ENCODE measurements at regions not wholly inside any gene's neighbourhood (a gene's known extent, or its start where the extent isn't known, plus 50 kb on each side); places are given as distances from the start of the nearest gene placed in this dataset.
A peak's percentile ranks its signal among the peaks of the same experiment; 100 is the strongest.
"Not testable (repeated sequence)": the region's sequence is repeated elsewhere in the genome, so short reads cannot be mapped to it uniquely, and the experiment has no call there.

GRCh38 chr10:33900596-33900995 is 566.1 kb upstream of the NRP1 start:
- DNase-seq (ENCODE audit: low read depth): peak; percentile 52

GRCh38 chr10:33899578-33900531 is 565.4 kb upstream of the NRP1 start:
- DNase-seq (ENCODE audit: low read depth): no peak

- no peak for DNase-seq (ENCODE audit: low read depth)
These were observed 562.9 kb upstream of the NRP1 start for GRCh38 chr10:33897291-33897752.

GRCh38 chr10:33893506-33893905 is 559.0 kb upstream of the NRP1 start:
- no peak for DNase-seq (ENCODE audit: low read depth)

GRCh38 chr10:33889371-33889770 is 554.9 kb upstream of the NRP1 start:
- no peak for DNase-seq (ENCODE audit: low read depth)

- no peak for DNase-seq (ENCODE audit: low read depth)
These were observed 552.7 kb upstream of the NRP1 start for GRCh38 chr10:33887188-33887587.

GRCh38 chr10:33886299-33886698 is 551.8 kb upstream of the NRP1 start:
- no peak for DNase-seq (ENCODE audit: low read depth)

- DNase-seq (ENCODE audit: low read depth): no peak
These were observed 550.1 kb upstream of the NRP1 start for GRCh38 chr10:33884604-33885003.

- no peak for DNase-seq (ENCODE audit: low read depth)
These were observed 549.4 kb upstream of the NRP1 start for GRCh38 chr10:33883881-33884280.

GRCh38 chr10:33882996-33883395 is 548.5 kb upstream of the NRP1 start:
- DNase-seq (ENCODE audit: low read depth): no peak

GRCh38 chr10:33880291-33880690 is 545.8 kb upstream of the NRP1 start:
- peak; percentile 71 for DNase-seq (ENCODE audit: low read depth)

- no peak for DNase-seq (ENCODE audit: low read depth)
These were observed 543.8 kb upstream of the NRP1 start for GRCh38 chr10:33878238-33878786.

GRCh38 chr10:33876584-33877400 is 542.3 kb upstream of the NRP1 start:
- peak; percentile 74 for DNase-seq (ENCODE audit: low read depth)

GRCh38 chr10:33875924-33876583 is 541.6 kb upstream of the NRP1 start:
- no peak for DNase-seq (ENCODE audit: low read depth)

GRCh38 chr10:33871061-33871956 is 536.8 kb upstream of the NRP1 start:
- DNase-seq (ENCODE audit: low read depth): no peak

- no peak for DNase-seq (ENCODE audit: low read depth)
These were observed 535.0 kb upstream of the NRP1 start for GRCh38 chr10:33869481-33869880.

GRCh38 chr10:33869028-33869427 is 534.6 kb upstream of the NRP1 start:
- no peak for DNase-seq (ENCODE audit: low read depth)

- DNase-seq (ENCODE audit: low read depth): not testable (repeated sequence)
These were observed 532.8 kb upstream of the NRP1 start for GRCh38 chr10:33867199-33867789.

GRCh38 chr10:33863352-33863751 is 528.9 kb upstream of the NRP1 start:
- no peak for DNase-seq (ENCODE audit: low read depth)

- no peak for DNase-seq (ENCODE audit: low read depth)
These were observed 528.2 kb upstream of the NRP1 start for GRCh38 chr10:33862536-33863105.

Measured in RPMI7951 (cell line).